ENCODE measurements at regions not wholly inside any gene's neighbourhood (a gene's known extent, or its start where the extent isn't known, plus 50 kb on each side); places are given as distances from the start of the nearest gene placed in this dataset.

DNA sequence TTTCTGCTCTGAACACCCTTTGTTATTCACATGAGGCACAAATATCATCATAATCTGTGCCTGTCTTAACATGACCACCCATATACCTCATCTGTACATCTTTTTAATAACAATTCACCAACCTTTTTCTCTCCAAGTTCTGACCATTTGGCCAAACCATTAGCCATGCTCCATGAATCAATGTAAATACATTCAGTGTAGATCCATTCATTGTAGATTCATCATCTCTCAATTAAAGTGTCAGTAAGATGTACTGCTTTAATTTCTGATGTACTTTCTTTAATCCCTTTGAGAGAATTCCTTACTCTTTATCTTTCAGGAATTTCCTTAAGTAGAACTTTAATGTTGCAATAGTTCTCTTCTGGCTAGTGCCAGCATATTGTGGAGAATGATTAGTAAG is 126.2 kb upstream of the LRRC7 start:
- no peaks in the 10 kb centered on the region for H3K27me3 ChIP-seq
- H3K36me3 ChIP-seq (ENCODE audit: low read depth, missing control alignments) = no peaks in the 10 kb centered on the region
- H3K4me1 ChIP-seq = no peaks in the 10 kb centered on the region
- no peak overlapping the region for H3K27ac ChIP-seq
- no peak for DNase-seq
- no peaks in the 10 kb centered on the region for H3K9me3 ChIP-seq
- no peak overlapping the region for H3K4me3 ChIP-seq
- TF ChIP-seq, protein P1, sequence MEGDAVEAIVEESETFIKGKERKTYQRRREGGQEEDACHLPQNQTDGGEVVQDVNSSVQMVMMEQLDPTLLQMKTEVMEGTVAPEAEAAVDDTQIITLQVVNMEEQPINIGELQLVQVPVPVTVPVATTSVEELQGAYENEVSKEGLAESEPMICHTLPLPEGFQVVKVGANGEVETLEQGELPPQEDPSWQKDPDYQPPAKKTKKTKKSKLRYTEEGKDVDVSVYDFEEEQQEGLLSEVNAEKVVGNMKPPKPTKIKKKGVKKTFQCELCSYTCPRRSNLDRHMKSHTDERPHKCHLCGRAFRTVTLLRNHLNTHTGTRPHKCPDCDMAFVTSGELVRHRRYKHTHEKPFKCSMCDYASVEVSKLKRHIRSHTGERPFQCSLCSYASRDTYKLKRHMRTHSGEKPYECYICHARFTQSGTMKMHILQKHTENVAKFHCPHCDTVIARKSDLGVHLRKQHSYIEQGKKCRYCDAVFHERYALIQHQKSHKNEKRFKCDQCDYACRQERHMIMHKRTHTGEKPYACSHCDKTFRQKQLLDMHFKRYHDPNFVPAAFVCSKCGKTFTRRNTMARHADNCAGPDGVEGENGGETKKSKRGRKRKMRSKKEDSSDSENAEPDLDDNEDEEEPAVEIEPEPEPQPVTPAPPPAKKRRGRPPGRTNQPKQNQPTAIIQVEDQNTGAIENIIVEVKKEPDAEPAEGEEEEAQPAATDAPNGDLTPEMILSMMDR (IDR thresholded peaks at IDR 0.05) = no peak
- no peak for TF ChIP-seq POLR2A (IDR thresholded peaks at IDR 0.05)
- intact Hi-C loops (cut with DNase I; ENCODE audit: low total_unique reads) = no loop called here

GRCh38 chr1:69451196-69451595 is 116.5 kb upstream of the LRRC7 start:
- intact Hi-C loops (cut with DNase I; ENCODE audit: low total_unique reads) = no loop called here
- DNase-seq = no peak
- H3K4me3 ChIP-seq = no peak overlapping the region
- H3K36me3 ChIP-seq (ENCODE audit: low read depth, missing control alignments) = no peaks in the 10 kb centered on the region
- H3K27me3 ChIP-seq = no peaks in the 10 kb centered on the region
- no peak overlapping the region for H3K27ac ChIP-seq
- no peaks in the 10 kb centered on the region for H3K4me1 ChIP-seq
- no peak for TF ChIP-seq POLR2A (IDR thresholded peaks at IDR 0.05)
- TF ChIP-seq, protein P1 (IDR thresholded peaks at IDR 0.05) = no peak
- no peaks in the 10 kb centered on the region for H3K9me3 ChIP-seq
- 61 to 69% methylated on average over 2 of the region's 2 CpGs for WGBS, 2 donors

DNA sequence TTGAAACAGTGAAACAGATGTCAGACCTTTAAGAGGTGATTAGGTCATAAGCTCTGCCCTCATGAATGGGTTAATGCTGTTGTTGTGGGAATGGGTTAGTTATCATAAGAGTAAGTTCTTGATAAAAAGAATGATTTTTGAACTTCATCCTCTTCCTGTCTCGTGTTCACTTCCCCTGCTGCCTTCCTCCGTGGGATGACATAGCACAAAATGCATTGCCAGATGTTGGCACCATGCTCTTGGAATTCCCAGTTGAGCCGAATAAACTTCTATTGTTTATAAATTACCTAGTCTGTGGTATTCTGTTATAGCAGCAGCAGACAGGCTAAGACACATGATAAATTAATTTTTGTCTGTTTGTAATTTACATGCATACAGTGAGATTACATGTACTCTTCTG is 112.0 kb upstream of the LRRC7 start:
- Histone ChIP-seq H3K4me1 (no peaks in the 10 kb centered on the region), H3K36me3 (ENCODE audit: low read depth, missing control alignments) (no peaks in the 10 kb centered on the region), H3K27ac (no peak overlapping the region), H3K4me3 (no peak overlapping the region), H3K27me3 (no peaks in the 10 kb centered on the region), H3K9me3 (no peaks in the 10 kb centered on the region)
- intact Hi-C loops (cut with DNase I; ENCODE audit: low total_unique reads) = no loop called here
- DNase-seq = no peak
- TF ChIP-seq, protein P1 (IDR thresholded peaks at IDR 0.05) = no peak
- TF ChIP-seq POLR2A (IDR thresholded peaks at IDR 0.05) = no peak
- 45 to 72% methylated on average over 3 of the region's 3 CpGs for WGBS, 2 donors

DNA sequence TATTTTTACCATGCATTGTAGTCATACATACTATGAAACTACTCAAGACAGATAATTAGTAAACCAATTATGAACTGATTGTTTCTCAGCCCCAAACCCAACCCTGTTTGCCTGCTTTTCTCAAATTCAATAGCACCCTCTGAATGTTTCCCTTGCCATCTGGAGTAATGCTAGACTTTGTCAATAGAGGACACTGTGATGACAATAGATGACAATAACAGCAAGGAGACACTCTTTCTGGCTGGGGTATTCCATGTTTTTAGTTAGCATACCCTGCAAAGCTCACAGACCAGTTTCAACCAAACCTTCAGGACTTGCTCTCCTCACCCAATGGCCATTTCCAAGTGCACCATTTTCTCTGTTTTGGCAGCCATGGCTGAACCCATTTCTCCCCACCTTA is 108.5 kb upstream of the LRRC7 start:
- intact Hi-C loops (cut with DNase I; ENCODE audit: low total_unique reads) = no loop called here
- DNase-seq = no peak
- Histone ChIP-seq H3K27ac (no peak overlapping the region), H3K4me1 (no peaks in the 10 kb centered on the region), H3K27me3 (no peaks in the 10 kb centered on the region), H3K4me3 (no peak overlapping the region), H3K36me3 (ENCODE audit: low read depth, missing control alignments) (no peaks in the 10 kb centered on the region), H3K9me3 (no peaks in the 10 kb centered on the region)
- TF ChIP-seq, protein P1 (IDR thresholded peaks at IDR 0.05) = no peak
- TF ChIP-seq POLR2A (IDR thresholded peaks at IDR 0.05) = no peak

DNA sequence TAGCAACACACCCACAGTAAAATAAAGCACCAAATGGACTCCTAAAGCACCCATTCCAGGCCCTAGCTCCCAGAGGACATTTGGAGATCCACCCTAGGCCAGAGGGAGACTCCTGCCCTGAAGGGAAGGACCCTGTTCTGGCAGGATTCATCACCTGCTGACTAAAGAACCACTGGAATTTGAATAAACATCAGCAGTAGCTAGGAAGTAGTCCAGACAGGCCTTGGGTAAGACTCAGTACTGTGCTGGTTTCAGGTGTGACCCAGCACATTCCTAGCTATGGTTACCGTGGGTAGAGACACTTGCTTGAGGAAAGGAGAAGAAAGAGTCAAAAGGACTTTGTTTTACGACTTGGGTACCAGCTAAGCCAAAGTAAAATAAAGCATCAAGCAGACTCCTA is 92.7 kb upstream of the LRRC7 start:
- Histone ChIP-seq H3K27me3 (no peaks in the 10 kb centered on the region), H3K36me3 (ENCODE audit: low read depth, missing control alignments) (no peaks in the 10 kb centered on the region), H3K4me1 (no peaks in the 10 kb centered on the region), H3K4me3 (no peak overlapping the region), H3K27ac (no peak overlapping the region), H3K9me3 (no peaks in the 10 kb centered on the region)
- 66 to 76% methylated on average over 2 of the region's 2 CpGs for WGBS, 2 donors
- intact Hi-C loops (cut with DNase I; ENCODE audit: low total_unique reads) = no loop called here
- TF ChIP-seq, protein P1 (IDR thresholded peaks at IDR 0.05) = no peak
- TF ChIP-seq POLR2A (IDR thresholded peaks at IDR 0.05) = no peak
- no peak for DNase-seq
